GM18873 (cell line): ENCODE measurements at regions not wholly inside any gene's neighbourhood (a gene's known extent, or its start where the extent isn't known, plus 50 kb on each side); places are given as distances from the start of the nearest gene placed in this dataset.

Experiments used
- ATAC-seq: cut with Tn5 transposase; IDR thresholded peaks from one replicate; pipeline ENCODE4 v1.9.1; 2021; ENCODE audit warnings: mild to moderate bottlenecking, moderate library complexity, moderate number of reproducible peaks; ENCODE audit not compliant: unreplicated experiment, low FRiP score

GRCh38 chr9:109593612-109594011 is 95.5 kb upstream of the PTPN3 start:
- no peak for ATAC-seq

GRCh38 chr9:109597496-109597895 is 99.4 kb upstream of the PTPN3 start:
- ATAC-seq = no peak

- no peak for ATAC-seq
Measured at GRCh38 chr9:109599131-109599530, 101.0 kb upstream of the PTPN3 start.

- no peak for ATAC-seq
Measured at GRCh38 chr9:109599711-109600110, 101.6 kb upstream of the PTPN3 start.

- no peak for ATAC-seq
Measured at GRCh38 chr9:109600142-109600541, 102.0 kb upstream of the PTPN3 start.

GRCh38 chr9:109601181-109601580 is 103.1 kb upstream of the PTPN3 start:
- no peak for ATAC-seq

- ATAC-seq = no peak
Measured at GRCh38 chr9:109602987-109603386, 104.9 kb upstream of the PTPN3 start.

- no peak for ATAC-seq
Measured at GRCh38 chr9:109604131-109604530, 106.0 kb upstream of the PTPN3 start.

- no peak for ATAC-seq
Measured at GRCh38 chr9:109604781-109605180, 106.7 kb upstream of the PTPN3 start.

- ATAC-seq = no peak
Measured at GRCh38 chr9:109609060-109609459, 111.0 kb upstream of the PTPN3 start.

- ATAC-seq = no peak
Measured at GRCh38 chr9:109616571-109617120, 118.5 kb upstream of the PTPN3 start.

- no peak for ATAC-seq
Measured at GRCh38 chr9:109619310-109619709, 121.2 kb upstream of the PTPN3 start.

GRCh38 chr9:109624143-109624542 is 126.0 kb upstream of the PTPN3 start:
- ATAC-seq = no peak

GRCh38 chr9:109624896-109625295 is 126.8 kb upstream of the PTPN3 start:
- ATAC-seq = no peak

GRCh38 chr9:109627042-109627441 is 128.9 kb upstream of the PTPN3 start:
- no peak for ATAC-seq

- no peak for ATAC-seq
Measured at GRCh38 chr9:109629615-109630014, 131.5 kb upstream of the PTPN3 start.

GRCh38 chr9:109632817-109633216 is 134.7 kb upstream of the PTPN3 start:
- no peak for ATAC-seq

GRCh38 chr9:109639674-109640579 is 140.1 kb upstream of the PALM2AKAP2 start:
- ATAC-seq = no peak

- no peak for ATAC-seq
Measured at GRCh38 chr9:109640580-109641371, 139.2 kb upstream of the PALM2AKAP2 start.

GRCh38 chr9:109641372-109641659 is 138.7 kb upstream of the PALM2AKAP2 start:
- no peak for ATAC-seq

- no peak for ATAC-seq
Measured at GRCh38 chr9:109652112-109652511, 127.9 kb upstream of the PALM2AKAP2 start.
